ENCODE measurements at regions not wholly inside any gene's neighbourhood (a gene's known extent, or its start where the extent isn't known, plus 50 kb on each side); places are given as distances from the start of the nearest gene placed in this dataset.

DNA sequence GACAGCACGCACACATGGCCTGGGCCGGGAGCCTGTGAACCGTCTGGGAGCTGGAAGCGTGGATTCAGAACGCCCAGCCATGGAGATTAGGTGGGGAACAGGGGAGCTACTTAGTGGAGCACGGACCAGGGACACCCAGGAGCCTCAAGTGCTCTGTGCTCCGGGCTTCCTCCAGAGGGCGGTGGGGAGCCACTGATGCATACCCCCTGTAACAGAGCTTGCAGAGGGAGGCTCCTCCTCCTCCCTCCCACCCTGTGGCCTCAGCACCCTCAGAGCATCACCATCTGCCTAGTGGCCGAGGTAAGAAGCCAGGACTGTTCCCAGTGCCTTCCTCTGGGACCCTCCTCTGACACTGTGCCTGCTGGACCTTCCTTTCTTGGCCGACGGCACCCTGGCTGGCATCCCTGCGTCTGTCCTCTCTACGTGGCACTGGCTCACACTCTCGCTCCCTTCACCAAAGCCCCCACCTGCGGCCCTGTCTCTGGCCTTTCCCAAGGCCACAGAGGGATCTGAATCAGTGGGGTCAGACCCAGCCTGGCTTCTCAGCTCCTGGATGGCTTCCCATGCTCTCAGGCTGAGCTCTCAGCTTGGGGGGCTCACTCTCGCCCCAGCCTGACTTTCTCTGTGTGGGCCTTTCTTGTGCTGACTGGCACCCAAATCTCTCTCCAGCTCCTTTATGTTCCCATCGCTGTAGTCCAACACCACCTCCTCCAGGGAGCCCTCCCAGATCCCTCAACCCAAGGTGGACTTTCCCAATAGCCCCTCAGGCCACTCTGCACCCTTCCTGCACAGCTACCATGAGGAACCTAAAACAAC is 780.9 kb downstream of the BRD1 start:
- DNase-seq: no peak

DNA sequence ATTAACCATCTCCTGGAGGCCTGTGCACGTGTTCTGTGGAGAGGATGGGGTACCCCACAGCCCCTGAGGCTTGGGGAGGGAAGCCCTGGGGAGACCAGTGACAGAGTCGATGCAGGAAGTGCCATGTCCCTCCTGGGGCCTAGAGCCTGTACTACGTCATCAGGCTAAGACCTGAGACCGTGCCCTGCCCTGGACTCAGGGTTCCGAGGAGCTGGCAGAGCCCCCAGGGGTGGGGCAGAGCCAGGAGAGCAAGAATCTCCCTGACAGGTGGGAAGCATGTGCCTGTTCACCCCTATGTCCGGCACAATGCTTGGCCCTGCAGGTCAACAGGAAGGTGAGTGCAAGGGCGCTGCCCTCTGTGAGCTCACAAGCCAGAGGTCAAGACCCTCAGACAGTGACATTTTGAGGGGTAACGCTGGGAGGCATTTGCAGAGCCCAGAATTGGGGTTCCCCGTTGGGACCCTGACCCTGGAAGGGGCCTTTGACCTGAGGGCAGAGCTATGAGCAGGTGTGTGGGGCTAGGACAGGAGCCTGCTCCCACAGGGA is 781.6 kb downstream of the BRD1 start:
- no peak for DNase-seq

- DNase-seq: no peak
These were observed 782.4 kb downstream of the BRD1 start for GRCh38 chr22:49045276-49045675.

- DNase-seq: no peak
These were observed 782.9 kb downstream of the BRD1 start for GRCh38 chr22:49044776-49045175.

DNA sequence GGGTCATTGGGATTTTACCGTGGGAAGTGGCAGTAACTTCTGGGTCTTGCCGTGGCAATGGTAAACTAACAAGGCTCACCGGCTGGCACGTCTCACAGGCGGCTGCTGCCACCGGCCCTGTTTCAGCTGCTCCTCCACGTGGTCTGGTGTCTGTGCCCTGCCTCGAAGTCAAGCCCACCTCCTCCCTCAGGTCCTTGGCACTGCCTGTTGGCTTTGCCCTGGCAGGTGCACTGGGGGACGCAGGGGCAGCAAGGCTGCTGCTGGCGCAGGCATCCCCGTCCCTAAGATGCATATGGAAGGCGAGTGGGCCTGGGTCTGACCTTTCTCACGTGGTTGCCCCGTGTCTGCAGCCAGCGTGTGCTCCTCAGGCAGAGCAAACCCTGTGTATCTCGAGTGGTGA is 783.6 kb downstream of the BRD1 start:
- DNase-seq: no peak

GRCh38 chr22:49042877-49043859 is 784.5 kb downstream of the BRD1 start:
- DNase-seq: no peak

- DNase-seq: no peak
These were observed 785.6 kb downstream of the BRD1 start for GRCh38 chr22:49042066-49042465.

- no peak for DNase-seq
These were observed 786.8 kb downstream of the BRD1 start for GRCh38 chr22:49040754-49041467.

- DNase-seq: no peak
These were observed 787.6 kb downstream of the BRD1 start for GRCh38 chr22:49040111-49040510.

DNA sequence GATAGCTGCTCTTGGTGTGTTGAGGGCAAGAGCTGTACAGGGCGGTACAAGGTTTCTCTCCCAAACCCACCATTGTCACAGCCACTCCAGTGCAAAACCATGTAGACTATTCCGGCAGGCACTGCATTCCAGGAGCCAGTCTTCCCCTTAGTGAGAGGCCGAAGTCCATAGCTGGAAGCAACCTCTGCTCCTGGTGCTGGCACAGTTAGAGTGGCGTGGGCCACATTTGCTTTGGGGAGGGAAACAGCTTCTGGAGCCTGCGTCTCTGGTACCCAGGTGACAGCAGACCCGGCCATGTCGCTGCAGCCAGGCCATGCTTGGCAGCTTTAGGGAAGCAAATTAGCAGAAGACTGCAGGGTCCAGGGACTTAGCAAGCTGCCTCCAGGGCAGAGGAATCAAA is 788.0 kb downstream of the BRD1 start:
- DNase-seq: no peak

DNA sequence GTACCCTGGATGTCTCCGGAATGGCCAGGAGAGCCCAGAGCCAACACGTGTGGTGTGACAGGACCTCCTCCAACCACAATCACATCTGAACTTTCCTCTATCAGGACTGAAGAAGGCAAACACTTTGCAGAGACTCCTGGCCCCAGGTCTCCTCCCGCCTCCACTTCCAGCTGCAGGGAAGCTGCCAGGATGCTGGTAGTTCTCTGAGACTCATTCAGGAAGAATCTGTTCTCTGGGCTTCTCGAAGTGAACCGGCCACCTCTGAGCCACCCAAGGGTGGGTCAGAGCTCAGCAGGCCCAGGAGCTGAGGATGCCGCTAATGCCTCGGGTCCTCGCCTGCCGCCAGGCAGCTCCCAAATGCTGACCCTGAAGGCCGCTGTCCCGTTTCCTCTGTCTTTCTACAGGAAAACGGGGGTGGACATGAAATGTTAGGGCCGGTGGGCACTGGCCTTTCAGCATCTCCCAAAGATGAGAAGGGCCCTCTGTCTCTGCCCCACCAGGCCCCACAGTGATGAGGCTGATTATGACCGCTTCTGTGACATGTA is 789.9 kb downstream of the BRD1 start:
- DNase-seq: no peak

GRCh38 chr22:49036513-49036912 is 791.2 kb downstream of the BRD1 start:
- no peak for DNase-seq

DNA sequence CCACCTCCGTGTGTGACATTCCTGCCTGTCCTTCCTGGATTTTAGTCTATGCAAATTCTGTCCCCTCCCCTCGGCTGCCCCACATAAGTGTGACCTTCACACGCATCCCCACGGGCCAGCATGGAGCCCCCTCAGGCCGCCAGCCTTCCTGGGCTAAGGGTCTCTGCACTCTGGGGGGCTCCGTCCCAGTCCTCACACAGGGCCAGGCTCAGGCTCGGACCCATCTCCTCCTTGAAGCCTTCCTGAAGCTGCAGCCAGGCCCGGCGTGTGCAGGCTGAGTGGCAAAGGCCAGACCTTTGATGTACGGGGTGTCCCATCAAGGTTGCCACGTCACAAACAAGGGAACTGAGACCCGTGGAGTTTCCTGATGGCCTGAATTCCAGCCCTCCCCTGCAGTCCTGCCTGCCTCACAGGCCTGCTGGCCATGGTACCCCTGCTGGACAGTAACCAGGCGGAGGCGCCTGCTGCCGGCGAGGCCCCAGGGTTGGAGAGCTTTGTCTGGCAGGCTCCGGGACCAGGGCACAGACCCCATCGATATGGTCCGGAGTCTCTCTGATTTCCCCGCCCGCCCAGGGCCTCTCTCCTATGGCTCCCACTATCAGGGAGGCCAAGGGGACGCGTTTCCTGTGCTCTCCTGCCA is 791.7 kb downstream of the BRD1 start:
- no peak for DNase-seq

GRCh38 chr22:49034836-49035817 is 792.5 kb downstream of the BRD1 start:
- no peak for DNase-seq

- no peak for DNase-seq
These were observed 794.1 kb downstream of the BRD1 start for GRCh38 chr22:49033616-49034015.

DNA sequence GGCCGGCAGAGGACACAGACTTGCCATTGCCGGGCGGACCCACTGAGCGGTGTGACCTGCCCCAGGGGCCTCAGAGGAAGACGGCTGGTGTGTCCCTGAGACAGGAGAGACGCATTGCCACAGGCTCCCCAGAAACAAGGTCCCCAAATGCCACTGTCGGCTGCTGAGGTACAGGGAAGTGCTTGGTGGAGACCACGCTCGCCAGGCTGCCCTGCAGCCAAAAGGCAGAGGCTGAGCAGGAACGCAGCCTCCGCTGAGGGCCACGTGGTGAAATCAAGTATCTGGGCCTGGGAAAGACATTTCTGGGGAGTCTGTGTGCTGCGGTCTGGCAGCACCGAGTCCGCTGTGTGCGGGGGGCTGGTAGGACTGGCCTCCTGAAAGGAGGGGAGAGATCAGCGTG is 794.9 kb downstream of the BRD1 start:
- no peak for DNase-seq

GRCh38 chr22:49031746-49032330 is 795.8 kb downstream of the BRD1 start:
- DNase-seq: no peak

DNA sequence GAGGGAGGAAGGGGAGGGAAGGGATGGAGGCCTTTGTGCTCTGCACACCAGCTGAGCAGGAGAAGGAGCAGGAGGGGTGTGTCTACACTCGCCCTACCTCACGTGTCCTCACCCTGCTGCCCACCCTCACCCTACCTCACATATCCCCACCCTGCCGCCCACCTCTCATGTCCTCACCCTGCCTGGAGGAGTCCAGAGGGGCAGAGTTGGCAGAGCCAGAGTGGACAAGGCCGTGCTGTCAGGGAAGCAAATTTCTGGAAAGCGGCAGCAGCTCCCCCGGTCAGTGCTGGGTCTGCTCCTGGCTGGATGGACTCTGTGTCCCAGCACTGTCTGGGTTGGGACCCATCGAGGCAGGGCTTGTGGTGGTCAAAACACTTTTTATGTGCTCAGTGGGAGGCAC is 799.6 kb downstream of the BRD1 start:
- DNase-seq: no peak

DNA sequence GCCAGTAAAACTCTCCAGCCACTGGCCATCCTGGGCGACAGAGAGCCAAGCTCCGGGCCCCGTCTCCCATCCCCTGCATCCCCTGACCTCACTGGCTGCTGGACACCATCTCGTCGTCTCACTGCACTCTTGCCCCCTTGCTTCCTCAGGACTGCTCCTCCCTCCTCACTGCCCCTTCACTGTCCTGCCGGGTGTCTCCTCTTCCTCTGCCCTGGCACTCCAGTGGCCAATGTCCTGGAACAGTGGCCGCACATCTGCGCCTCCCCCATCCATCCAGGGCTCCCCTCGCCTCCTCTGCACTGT is 800.4 kb downstream of the BRD1 start:
- DNase-seq: no peak

DNA sequence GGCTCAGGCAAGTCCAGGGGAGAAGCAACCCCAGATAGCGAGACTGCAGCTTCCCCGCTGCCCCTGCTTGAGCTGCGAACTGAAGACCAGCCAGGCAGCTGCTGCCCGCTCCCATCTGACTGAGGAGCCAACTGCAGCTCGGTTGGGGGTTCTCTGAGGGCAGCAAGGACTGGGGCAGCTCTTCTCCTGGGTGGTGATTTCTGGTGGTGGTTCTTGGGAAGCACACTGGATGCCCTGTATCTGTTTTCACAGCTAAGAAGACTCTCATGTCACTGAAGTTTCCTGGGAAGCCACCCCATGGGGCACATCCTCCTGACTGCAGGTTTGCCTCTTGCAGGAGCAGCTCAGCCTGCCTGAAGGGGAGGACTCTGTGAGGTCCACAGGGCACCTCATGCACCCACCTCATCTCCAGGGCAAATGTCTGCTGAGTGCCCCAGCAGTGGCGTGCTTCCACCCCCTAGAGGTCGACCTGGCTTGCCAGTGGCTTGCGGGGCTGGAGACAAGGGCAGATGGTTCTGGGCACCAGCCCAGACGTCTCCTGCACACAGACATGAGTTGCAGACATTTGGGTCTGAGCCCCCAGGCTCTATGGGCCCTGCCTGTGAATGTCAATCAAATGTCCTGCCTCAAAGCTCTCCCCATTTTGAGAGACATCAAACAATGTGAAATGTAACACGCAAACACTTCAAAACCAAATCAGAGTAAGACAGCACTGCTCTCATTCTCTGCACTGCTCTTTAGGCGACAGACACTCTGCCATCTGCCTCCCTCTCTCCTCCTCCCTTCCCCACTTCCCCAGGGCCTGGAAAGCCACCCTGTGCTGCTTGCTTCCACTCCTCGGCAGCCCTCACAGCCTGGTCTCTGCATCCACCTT is 800.9 kb downstream of the BRD1 start:
- no peak for DNase-seq

All from GOT3 (cell line).